Spleen (tissue), 11 donors: ENCODE measurements at regions not wholly inside any gene's neighbourhood (a gene's known extent, or its start where the extent isn't known, plus 50 kb on each side); places are given as distances from the start of the nearest gene placed in this dataset.

Source experiments
- DNase-seq: peaks from one replicate; pipeline ENCODE4 v3.0.0-alpha.2; 2020
- H3K27ac ChIP-seq, 8 donors: fragments of 200-600 bp; sonication (generic) in 7 of 8; 1 replicate in 4 of 8; 2 replicates in 4 of 8; pipeline versions ENCODE4 v1.5.0 to v1.8.0; 2016 to 2021; ENCODE audit warnings: inconsistent platforms in 4 of 8, mild to moderate bottlenecking in 4 of 8, moderate library complexity in 1 of 8
- H3K27me3 ChIP-seq, 7 donors: fragments of 200-600 bp; sonication (generic) in 6 of 7; replicated peaks in 1 of 7; 1 replicate in 4 of 7; 2 replicates in 3 of 7; pipeline versions ENCODE4 v1.5.0 to v1.8.0; 2016 to 2021; ENCODE audit warnings: inconsistent platforms in 3 of 7, mild to moderate bottlenecking in 1 of 7
- H3K36me3 ChIP-seq, 6 donors: fragments of 200-600 bp; sonication (generic) in 5 of 6; 1 replicate in 4 of 6; 2 replicates in 2 of 6; pipeline versions ENCODE4 v1.5.0 to v1.8.0; 2016 to 2021; ENCODE audit warnings: inconsistent platforms in 2 of 6
- H3K4me1 ChIP-seq, 6 donors: fragments of 200-600 bp; sonication (generic) in 5 of 6; 1 replicate in 3 of 6; 2 replicates in 3 of 6; pipeline versions ENCODE4 v1.5.0 to v1.8.0; 2016 to 2021; ENCODE audit warnings: inconsistent platforms in 3 of 6
- H3K4me3 ChIP-seq, 8 donors: fragments of 200-600 bp; sonication (generic) in 7 of 8; 1 replicate in 4 of 8; 2 replicates in 4 of 8; pipeline versions ENCODE4 v1.5.0 to v1.8.0; 2016 to 2021; ENCODE audit warnings: inconsistent platforms in 4 of 8, mild to moderate bottlenecking in 4 of 8, moderate library complexity in 2 of 8
- H3K9me3 ChIP-seq, 8 donors: fragments of 200-600 bp; sonication (generic) in 7 of 8; 1 replicate in 4 of 8; 2 replicates in 4 of 8; pipeline versions ENCODE4 v1.5.0 to v1.8.0; 2016 to 2021; ENCODE audit warnings: inconsistent platforms in 4 of 8
- POLR2A ChIP-seq, 3 donors: fragments of 450-650 bp; IDR thresholded peaks; one replicate each; pipeline ENCODE4 v1.5.1; 2017; ENCODE audit warnings: antibody characterized with exemption in 3 of 3, mild to moderate bottlenecking in 1 of 3
- POLR2AphosphoS5 ChIP-seq, 3 donors: sonication (generic); formaldehyde crosslinking; IDR thresholded peaks; one replicate each; pipeline ENCODE4 v1.5.1; 2017; ENCODE audit warnings: antibody characterized with exemption in 3 of 3
- WGBS, 5 donors: extraction: QIAGEN DNeasy Blood & Tissue Kit in 3 of 5; methylation state at CpG; one replicate each; pipeline versions ENCODE4 v1.1.5 to v1.1.7; 2013 to 2018; 5-methylcytosine and 5-hydroxymethylcytosine counted together
- intact Hi-C: fragments of 100-400 bp; cut with DNase I; formaldehyde crosslinking; loops from one replicate; pipeline ENCODE4 v1.15.0; 2023; ENCODE audit warnings: low total_unique reads
- TF ChIP-seq, protein P1 (sequence below), 11 experiments: fragments of 200-600 bp in 7 of 11; fragments of 450-650 bp in 4 of 11; sonication (generic) in 4 of 11; IDR thresholded peaks in 8 of 11; conservative IDR thresholded peaks in 3 of 11; 1 replicate in 7 of 11; 2 replicates in 4 of 11; pipeline versions ENCODE4 v1.4.0 to v1.8.0; 2016 to 2021; ENCODE audit warnings: antibody characterized with exemption in 11 of 11, inconsistent platforms in 4 of 11, mild to moderate bottlenecking in 1 of 11
- donor health status: healthy with polysubstance abuse.
- donor health status: DM: no; HTN: no; CAD: no; lungs with moderate emphysema.
- donor health status: DM: no; HTN: no; CAD: no.
- donor health status: Bipolar disorder and iron deficiency.
- donor health status: healthy.
- donor health status: DM: no; HTN: no; CAD: no.
- donor health status: DM: yes; HTN: yes; CAD: no.

DNA sequence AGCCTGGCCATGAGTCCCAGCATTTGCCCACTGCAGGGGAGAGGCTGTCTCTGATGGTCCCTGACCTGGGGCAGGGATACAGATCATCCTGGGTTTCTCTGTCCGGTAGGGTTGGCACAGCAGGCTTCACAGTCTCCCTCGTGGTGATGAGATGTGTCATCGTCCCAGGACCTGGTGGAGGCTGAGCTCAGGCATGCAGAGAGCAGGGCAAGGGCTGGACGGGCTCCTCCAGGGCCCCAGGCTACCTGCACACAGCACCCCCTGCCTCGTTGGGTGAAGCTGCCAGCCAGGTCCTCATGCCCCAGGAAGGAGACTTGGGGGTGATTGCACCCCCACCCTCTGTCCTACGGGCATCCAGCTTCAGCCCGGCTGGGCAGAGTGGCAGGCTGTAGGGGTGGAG is 155.8 kb upstream of the GSE1 start:
- no peaks in the 10 kb centered on the region for H3K36me3 ChIP-seq
- TF ChIP-seq POLR2AphosphoS5 (IDR thresholded peaks at IDR 0.05), result no peak
- TF ChIP-seq, protein P1, sequence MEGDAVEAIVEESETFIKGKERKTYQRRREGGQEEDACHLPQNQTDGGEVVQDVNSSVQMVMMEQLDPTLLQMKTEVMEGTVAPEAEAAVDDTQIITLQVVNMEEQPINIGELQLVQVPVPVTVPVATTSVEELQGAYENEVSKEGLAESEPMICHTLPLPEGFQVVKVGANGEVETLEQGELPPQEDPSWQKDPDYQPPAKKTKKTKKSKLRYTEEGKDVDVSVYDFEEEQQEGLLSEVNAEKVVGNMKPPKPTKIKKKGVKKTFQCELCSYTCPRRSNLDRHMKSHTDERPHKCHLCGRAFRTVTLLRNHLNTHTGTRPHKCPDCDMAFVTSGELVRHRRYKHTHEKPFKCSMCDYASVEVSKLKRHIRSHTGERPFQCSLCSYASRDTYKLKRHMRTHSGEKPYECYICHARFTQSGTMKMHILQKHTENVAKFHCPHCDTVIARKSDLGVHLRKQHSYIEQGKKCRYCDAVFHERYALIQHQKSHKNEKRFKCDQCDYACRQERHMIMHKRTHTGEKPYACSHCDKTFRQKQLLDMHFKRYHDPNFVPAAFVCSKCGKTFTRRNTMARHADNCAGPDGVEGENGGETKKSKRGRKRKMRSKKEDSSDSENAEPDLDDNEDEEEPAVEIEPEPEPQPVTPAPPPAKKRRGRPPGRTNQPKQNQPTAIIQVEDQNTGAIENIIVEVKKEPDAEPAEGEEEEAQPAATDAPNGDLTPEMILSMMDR (IDR thresholded peaks at IDR 0.05 in 8 of 11, conservative IDR thresholded peaks at IDR 0.05 in 3 of 11), result no peak
- TF ChIP-seq POLR2A (IDR thresholded peaks at IDR 0.05), result no peak
- no peak overlapping the region for H3K4me3 ChIP-seq
- no peak overlapping the region for H3K27ac ChIP-seq
- peaks cover 0 to 67% (median 22%) of the 10 kb centered on the region in 7 donors for H3K27me3 ChIP-seq
- 73 to 100% (median 82%) methylated on average over 2 to 7 of the region's 7 CpGs for WGBS, 5 donors
- peaks cover 10 to 35% (median 23%) of the 10 kb centered on the region in 6 donors for H3K4me1 ChIP-seq
- no peaks in the 10 kb centered on the region for H3K9me3 ChIP-seq
- DNase-seq, result no peak
- intact Hi-C loops, result no loop called here

DNA sequence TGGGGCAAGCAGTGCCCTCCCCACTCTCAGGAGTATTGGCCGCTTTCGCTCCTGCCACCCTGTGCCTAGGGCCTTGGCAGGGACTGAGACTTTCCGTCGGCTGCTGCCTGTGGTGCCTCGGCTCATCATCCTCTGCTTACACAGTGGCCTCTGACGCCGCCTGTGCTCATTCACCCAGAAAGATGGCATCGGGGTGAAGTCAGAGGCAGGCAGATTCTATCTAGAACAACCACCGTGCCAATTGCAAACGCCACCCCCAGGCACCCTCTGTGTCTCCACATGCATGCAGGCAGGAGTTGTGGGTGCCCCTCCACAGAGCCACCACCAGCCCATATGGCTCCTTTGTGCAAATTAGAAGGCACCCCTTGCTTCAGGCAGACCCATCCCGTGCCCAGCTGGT is 154.2 kb upstream of the GSE1 start:
- Histone ChIP-seq H3K36me3 (no peaks in the 10 kb centered on the region), H3K27me3 (peaks cover 0 to 65% (median 23%) of the 10 kb centered on the region in 7 donors), H3K9me3 (no peaks in the 10 kb centered on the region), H3K4me3 (no peak overlapping the region), H3K27ac (no peak overlapping the region), H3K4me1 (peaks cover 12 to 49% (median 34%) of the 10 kb centered on the region in 6 donors)
- intact Hi-C loops, result no loop called here
- WGBS, 5 donors, result 89 to 93% (median 93%) methylated on average over 9 to 11 of the region's 11 CpGs
- TF ChIP-seq, protein P1 (IDR thresholded peaks at IDR 0.05 in 8 of 11, conservative IDR thresholded peaks at IDR 0.05 in 3 of 11), result no peak
- TF ChIP-seq POLR2AphosphoS5 (IDR thresholded peaks at IDR 0.05), result no peak
- no peak for TF ChIP-seq POLR2A (IDR thresholded peaks at IDR 0.05)
- DNase-seq, result no peak

DNA sequence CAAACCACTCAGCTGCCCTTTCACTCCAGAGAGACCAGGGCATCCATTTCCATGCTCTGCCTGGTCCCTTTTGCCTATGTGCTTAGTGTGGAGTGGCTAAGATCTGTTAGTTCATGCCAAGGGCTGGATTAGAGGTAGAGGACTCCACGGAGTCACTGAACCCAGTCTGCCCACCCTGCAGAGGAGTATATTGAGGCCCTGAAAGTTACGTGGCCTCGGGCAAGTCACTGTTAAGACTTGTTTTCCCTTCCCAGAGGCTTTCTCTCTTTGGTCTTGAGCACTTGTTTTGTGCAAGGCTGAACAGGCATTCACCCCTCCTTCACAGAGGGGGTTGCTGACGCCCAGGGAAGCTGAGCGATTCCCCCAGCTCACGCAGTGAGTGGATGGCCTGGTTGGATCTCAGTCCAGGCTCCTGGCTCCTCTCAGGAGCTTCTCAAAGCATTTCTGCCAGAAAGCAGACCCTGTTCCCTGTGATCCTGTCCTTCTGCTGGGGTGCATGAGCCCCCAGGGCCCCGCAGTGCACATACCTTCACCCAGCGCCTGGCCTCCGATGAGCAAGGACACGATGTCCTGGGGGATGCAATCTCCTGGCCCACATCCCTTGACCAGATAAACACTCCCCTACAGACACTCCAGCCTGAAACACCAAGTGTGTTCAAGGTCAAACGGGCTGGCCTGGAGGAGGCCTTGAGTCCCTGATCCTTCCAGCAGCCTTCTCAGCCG is 153.4 kb upstream of the GSE1 start:
- Histone ChIP-seq H3K27me3 (peaks cover 0 to 67% (median 23%) of the 10 kb centered on the region in 7 donors), H3K4me3 (no peak overlapping the region), H3K4me1 (peaks cover 12 to 49% (median 34%) of the 10 kb centered on the region in 6 donors), H3K27ac (peak overlapping the region in 1 of 8 donors; percentile 36), H3K9me3 (no peaks in the 10 kb centered on the region), H3K36me3 (no peaks in the 10 kb centered on the region)
- no peak for DNase-seq
- WGBS, 5 donors, result 75 to 95% (median 87%) methylated on average over 7 to 12 of the region's 12 CpGs
- intact Hi-C loops, result no loop called here
- TF ChIP-seq, protein P1 (IDR thresholded peaks at IDR 0.05 in 8 of 11, conservative IDR thresholded peaks at IDR 0.05 in 3 of 11), result no peak
- no peak for TF ChIP-seq POLR2A (IDR thresholded peaks at IDR 0.05)
- TF ChIP-seq POLR2AphosphoS5 (IDR thresholded peaks at IDR 0.05), result peak; percentile 20 to 47 (median 42)

DNA sequence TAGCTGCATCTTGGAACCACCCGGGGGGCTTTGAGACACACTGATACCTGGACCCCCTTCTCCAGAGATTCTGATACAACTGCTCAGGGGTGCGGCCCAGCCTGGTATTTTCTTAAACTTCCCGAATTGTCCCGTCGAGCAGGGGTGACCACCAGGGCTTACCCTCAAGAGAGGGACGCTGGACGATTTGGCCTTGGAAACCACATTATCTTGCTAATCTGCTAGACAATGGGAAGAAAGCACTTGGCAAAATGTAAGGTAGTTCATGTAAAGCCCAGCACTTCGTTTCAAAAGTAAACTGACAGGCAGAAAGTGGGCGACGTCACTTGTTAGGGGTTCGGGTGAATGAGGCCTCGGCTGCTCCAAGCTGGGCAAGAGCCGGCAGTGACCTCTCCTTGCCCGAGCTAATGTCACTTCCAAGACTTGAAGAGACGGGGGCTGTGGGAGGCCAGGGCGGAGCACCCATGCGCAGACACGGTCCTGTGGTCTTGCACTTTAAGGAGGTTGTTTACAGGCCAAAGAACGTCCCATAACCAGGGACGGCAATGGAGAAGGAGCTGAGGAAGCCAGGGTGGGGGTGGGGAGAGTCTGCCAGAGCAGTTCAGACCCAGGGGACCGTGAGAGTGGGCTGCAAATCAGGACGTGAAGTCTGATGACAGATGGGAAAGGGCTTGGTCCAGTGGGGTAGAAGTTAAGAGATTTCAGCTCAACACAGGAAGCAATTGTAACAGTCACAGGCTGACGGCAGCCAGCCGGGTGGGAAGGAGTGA is 152.7 kb upstream of the GSE1 start:
- WGBS, 5 donors, result 49 to 57% (median 53%) methylated on average over 18 to 24 of the region's 24 CpGs
- no peak for DNase-seq
- intact Hi-C loops, result no loop called here
- Histone ChIP-seq H3K9me3 (no peaks in the 10 kb centered on the region), H3K27ac (peak overlapping the region in 3 of 8 donors; percentile 16 to 36 (median 36)), H3K4me3 (no peak overlapping the region), H3K27me3 (peaks cover 0 to 68% (median 23%) of the 10 kb centered on the region in 7 donors), H3K4me1 (peaks cover 12 to 49% (median 34%) of the 10 kb centered on the region in 6 donors), H3K36me3 (no peaks in the 10 kb centered on the region)
- TF ChIP-seq POLR2AphosphoS5 (IDR thresholded peaks at IDR 0.05), result peak in 2 of 3 donors; percentile 23 to 31
- no peak for TF ChIP-seq POLR2A (IDR thresholded peaks at IDR 0.05)
